BE2C (cell line): ENCODE measurements at regions not wholly inside any gene's neighbourhood (a gene's known extent, or its start where the extent isn't known, plus 50 kb on each side); places are given as distances from the start of the nearest gene placed in this dataset.

ENCODE experiments used
- DNase-seq: peaks from one replicate; pipeline ENCODE4 v3.0.0-alpha.2; 2020
- H3K27me3 ChIP-seq: fragments of 250-450 bp; sonication (Bioruptor Pico); 2 replicates; pipeline ENCODE4 v1.5.1; 2020; ENCODE audit warnings: mild to moderate bottlenecking
- H3K36me3 ChIP-seq: fragments of 250-450 bp; sonication (Bioruptor Pico); 2 replicates; pipeline ENCODE4 v1.5.1; 2020; ENCODE audit warnings: mild to moderate bottlenecking
- H3K4me1 ChIP-seq: fragments of 250-450 bp; sonication (Bioruptor Pico); 2 replicates; pipeline ENCODE4 v1.5.1; 2020
- H3K4me3 ChIP-seq: 2 replicates; pipeline ENCODE4 v1.5.1; 2011; ENCODE audit warnings: low read depth, low read length
- H3K9me3 ChIP-seq: fragments of 250-450 bp; sonication (Bioruptor Pico); 2 replicates; pipeline ENCODE4 v1.5.1; 2020
- TF ChIP-seq, protein P1 (sequence below): IDR thresholded peaks from 2 replicates; pipeline ENCODE4 v1.5.1; 2012; ENCODE audit warnings: mild to moderate bottlenecking, low read depth, low read length

DNA sequence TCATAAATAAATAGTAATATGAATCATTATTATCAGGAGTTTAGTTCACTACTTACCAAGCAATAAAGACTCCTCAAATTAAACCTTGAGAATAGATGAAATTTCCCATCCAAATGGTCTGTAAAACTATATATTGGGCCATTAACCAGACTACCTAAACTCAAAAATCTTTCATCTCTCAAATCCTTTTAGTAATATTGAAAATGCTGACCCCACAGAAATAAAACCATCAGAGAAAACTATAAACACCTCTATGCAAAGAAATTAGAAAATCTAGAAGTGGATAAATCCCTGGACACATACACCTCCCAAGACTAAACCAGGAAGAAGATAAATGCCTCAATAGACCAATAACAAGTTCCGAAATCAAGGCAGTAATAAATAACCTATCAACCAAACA lies 723.2 kb downstream of the TLE4 start:
- H3K4me1 ChIP-seq: no peaks in the 10 kb centered on the region
- no peak for DNase-seq
- TF ChIP-seq, protein P1, sequence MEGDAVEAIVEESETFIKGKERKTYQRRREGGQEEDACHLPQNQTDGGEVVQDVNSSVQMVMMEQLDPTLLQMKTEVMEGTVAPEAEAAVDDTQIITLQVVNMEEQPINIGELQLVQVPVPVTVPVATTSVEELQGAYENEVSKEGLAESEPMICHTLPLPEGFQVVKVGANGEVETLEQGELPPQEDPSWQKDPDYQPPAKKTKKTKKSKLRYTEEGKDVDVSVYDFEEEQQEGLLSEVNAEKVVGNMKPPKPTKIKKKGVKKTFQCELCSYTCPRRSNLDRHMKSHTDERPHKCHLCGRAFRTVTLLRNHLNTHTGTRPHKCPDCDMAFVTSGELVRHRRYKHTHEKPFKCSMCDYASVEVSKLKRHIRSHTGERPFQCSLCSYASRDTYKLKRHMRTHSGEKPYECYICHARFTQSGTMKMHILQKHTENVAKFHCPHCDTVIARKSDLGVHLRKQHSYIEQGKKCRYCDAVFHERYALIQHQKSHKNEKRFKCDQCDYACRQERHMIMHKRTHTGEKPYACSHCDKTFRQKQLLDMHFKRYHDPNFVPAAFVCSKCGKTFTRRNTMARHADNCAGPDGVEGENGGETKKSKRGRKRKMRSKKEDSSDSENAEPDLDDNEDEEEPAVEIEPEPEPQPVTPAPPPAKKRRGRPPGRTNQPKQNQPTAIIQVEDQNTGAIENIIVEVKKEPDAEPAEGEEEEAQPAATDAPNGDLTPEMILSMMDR: no peak
- no peak overlapping the region for H3K4me3 ChIP-seq
- H3K27me3 ChIP-seq: no peaks in the 10 kb centered on the region
- no peaks in the 10 kb centered on the region for H3K36me3 ChIP-seq
- no peaks in the 10 kb centered on the region for H3K9me3 ChIP-seq

GRCh38 chr9:80294318-80294717 lies 722.6 kb downstream of the TLE4 start:
- H3K27me3 ChIP-seq: no peaks in the 10 kb centered on the region
- no peaks in the 10 kb centered on the region for H3K4me1 ChIP-seq
- no peak overlapping the region for H3K4me3 ChIP-seq
- H3K36me3 ChIP-seq: no peaks in the 10 kb centered on the region
- no peak for DNase-seq
- TF ChIP-seq, protein P1: no peak
- H3K9me3 ChIP-seq: no peaks in the 10 kb centered on the region

DNA sequence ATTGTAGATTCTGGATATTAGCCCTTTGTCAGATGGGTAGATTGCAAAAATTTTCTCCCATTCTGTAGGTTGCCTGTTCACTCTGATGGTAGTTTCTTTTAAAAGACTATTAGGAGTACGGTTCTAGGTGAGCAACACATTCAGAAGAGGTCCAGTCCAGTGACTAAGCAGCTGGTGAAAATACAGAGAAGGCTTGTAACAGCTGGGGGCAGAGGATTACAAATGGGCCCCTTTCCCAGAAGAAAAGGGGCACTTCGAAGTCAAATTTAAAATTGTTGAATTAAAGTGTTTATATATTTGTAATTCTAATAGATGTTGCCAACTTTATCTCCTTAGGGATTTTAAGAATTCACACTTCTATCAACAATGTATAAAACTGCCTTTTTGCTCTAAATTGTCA lies 720.5 kb downstream of the TLE4 start:
- H3K4me1 ChIP-seq: no peaks in the 10 kb centered on the region
- no peak overlapping the region for H3K4me3 ChIP-seq
- H3K27me3 ChIP-seq: no peaks in the 10 kb centered on the region
- TF ChIP-seq, protein P1: no peak
- H3K36me3 ChIP-seq: no peaks in the 10 kb centered on the region
- DNase-seq: no peak
- H3K9me3 ChIP-seq: no peaks in the 10 kb centered on the region

- TF ChIP-seq, protein P1: peak; percentile 58
- Histone ChIP-seq H3K36me3 (no peaks in the 10 kb centered on the region), H3K27me3 (no peaks in the 10 kb centered on the region), H3K9me3 (no peaks in the 10 kb centered on the region), H3K4me1 (peaks cover 3% of the 10 kb centered on the region; the same call in 1 of the 2 replicates), H3K4me3 (no peak overlapping the region)
- no peak for DNase-seq
Measured at GRCh38 chr9:80285326-80285725, 713.6 kb downstream of the TLE4 start.

DNA sequence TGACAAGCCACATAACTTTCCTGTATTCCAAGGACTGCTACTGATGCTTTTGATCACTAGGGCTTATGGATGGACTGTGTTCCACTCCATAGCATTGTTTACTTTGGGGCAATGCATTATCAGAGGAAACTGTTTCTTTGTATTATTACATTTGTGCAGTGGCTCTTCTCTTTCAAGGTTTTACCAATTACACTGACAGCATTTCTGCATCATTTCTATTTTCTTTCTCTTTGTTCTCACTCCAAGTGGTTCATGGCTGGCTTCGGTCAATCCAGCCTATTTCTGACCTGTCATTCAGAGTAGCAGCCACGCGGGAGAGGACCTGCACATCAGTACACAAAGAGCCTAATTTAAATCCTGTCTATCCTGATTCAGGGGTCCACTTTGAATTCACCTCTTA lies 711.0 kb downstream of the TLE4 start:
- TF ChIP-seq, protein P1: no peak
- no peaks in the 10 kb centered on the region for H3K9me3 ChIP-seq
- H3K4me3 ChIP-seq: no peak overlapping the region
- H3K27me3 ChIP-seq: no peaks in the 10 kb centered on the region
- H3K36me3 ChIP-seq: no peaks in the 10 kb centered on the region
- peaks cover 3% of the 10 kb centered on the region; the same call in 1 of the 2 replicates for H3K4me1 ChIP-seq
- DNase-seq: no peak

DNA sequence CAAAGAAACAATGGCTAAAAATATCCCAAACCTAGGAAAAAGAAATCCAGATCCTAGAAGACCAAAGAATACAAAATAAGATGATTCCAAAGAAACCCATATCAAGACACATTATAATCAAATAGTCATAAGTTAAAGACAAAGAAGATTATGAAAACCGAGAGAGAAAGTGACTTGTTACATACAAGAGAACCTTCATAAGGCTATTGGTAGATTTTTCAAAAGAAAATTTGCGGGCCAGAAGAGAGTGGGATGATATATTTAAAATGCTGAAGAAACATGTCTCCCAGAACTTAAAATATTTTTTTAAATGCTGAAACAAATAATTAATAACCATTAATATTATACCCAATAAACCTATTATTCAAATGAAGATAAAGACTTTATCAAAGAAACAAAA lies 687.3 kb downstream of the TLE4 start:
- no peaks in the 10 kb centered on the region for H3K27me3 ChIP-seq
- no peaks in the 10 kb centered on the region for H3K36me3 ChIP-seq
- 0 out of 2 replicates have a peak, but pooled peaks cover 2% of the 10 kb centered on the region for H3K9me3 ChIP-seq
- TF ChIP-seq, protein P1: no peak
- no peaks in the 10 kb centered on the region for H3K4me1 ChIP-seq
- no peak for DNase-seq
- no peak overlapping the region for H3K4me3 ChIP-seq
